ENCODE measurements at regions not wholly inside any gene's neighbourhood (a gene's known extent, or its start where the extent isn't known, plus 50 kb on each side); places are given as distances from the start of the nearest gene placed in this dataset.

DNA sequence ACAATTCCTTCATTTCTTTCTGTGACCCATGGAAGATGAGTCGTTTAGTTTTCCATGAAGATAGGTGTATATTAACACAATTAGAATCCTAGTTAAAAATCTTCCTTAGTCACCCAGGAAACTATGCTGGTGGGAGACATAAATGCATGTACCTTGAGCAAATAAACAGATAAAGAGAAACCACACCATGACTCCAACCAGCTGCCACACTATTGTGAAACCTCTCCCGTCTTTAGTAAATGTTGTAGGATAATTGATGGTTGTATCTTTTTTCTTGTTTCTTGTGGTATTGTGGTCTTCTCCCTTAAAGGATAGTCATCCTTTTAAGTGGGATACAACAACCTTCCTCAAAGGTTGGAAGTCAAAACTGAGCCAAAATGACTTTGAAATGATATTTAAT lies 103.8 kb upstream of the LEF1 start:
- DNase-seq (ENCODE audit: low read depth): no peak

DNA sequence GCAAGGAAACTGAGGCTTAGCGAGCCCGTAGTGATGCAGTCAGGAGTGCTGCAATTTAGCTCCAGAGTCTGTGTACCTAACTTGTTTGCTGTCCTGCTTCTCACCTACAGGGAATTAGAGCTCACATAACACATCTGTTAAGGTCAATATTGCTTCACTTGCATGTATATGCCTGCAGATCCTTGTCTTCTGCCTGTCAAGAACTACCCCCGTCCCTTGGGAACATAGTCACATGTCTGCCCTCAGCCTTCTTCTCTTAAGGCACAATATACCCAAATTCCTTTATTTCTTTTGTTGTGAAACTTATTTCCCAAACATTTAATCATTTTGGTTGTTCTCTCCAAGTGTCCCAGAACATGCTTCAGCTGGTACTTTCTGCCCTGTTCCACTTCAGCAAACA lies 103.3 kb upstream of the LEF1 start:
- DNase-seq (ENCODE audit: low read depth): no peak

DNA sequence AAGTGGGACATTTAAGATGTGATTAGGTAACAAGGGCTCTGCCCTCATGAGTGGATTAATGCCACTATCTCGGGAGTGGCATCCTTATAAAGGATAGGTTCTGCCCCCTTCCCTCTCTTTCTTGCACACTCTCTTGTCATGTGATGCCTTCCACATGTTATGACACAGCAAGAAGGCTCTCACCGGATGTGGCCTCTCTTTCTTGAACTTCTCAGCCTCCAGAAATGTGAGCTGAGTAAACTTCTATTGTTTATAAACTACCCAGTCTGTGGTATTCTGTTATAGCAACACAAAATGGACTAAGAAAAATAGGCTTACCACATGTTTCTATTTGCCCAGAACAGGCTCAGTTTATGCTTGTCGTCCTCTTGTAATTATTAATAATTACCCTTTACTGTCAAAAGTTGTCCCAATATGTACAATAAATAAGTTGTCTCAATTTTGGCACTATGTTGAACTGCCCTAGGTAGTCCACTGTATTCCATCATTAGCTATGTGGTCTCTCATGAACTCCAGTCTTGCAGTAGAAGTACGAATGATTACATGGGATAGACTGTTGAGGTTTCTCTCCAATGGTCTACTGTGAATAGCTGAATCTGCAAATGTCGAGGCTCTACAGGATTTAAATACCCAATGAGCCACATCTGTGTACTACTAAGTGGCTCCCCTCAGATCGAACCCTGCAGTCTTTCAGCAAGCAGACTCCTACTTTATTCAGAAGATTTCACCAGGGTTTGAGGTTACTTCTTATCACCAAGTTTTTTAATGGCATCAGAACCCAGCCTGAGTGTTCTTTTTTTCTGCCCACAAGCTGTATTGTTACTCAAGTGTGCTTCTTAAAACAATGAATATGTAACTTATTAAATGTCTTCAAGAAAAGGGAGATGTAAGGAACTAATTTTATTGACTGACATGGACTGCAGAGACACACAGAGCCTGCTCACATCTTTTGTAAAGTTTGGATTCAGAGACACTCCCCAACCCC lies 102.0 kb upstream of the LEF1 start:
- no peak for DNase-seq (ENCODE audit: low read depth)

GRCh38 chr4:108264693-108265092 lies 96.0 kb upstream of the LEF1 start:
- DNase-seq (ENCODE audit: low read depth): no peak

DNA sequence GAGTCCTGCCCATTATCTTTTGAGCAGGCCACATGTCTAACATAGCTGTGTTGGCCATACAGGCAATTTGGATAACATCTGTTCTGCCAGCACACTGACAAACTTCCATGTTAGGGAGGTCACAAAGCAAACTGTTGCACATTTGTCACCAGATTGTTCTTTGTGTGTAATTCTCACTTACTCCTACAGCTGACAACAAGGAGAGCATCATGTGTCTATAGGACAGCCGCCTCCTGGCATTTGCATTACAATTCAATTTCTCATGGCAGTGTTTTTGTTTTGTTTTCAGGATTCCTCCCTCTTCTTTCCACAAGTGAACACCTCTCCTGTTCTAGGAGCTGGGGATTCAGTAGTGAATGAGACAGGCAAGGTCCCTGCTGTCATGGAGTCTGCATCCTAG lies 94.3 kb upstream of the LEF1 start:
- DNase-seq (ENCODE audit: low read depth): no peak

- no peak for DNase-seq (ENCODE audit: low read depth)
Measured at GRCh38 chr4:108261026-108261425, 92.3 kb upstream of the LEF1 start.

DNA sequence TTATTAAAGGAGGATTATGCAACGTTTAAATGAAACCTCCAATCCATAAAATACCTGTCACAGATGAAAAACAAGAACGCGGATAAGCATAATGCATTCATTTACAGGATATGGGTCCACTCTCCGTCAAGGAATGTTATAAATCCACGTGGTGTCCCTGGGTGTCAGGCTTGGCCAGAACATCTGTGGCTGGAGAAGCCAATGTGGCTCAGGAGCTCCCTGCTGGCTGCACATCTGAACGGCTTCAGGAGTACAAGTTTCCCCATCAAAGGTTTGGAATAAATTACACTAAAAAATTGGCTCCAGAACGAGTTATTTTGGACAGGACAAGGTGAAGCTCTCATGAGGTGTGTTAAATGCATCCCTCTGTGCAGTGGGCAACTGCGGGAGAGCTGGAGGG lies 87.8 kb upstream of the LEF1 start:
- DNase-seq (ENCODE audit: low read depth): no peak

- DNase-seq (ENCODE audit: low read depth): no peak
Measured at GRCh38 chr4:108255203-108255747, 86.5 kb upstream of the LEF1 start.

- DNase-seq (ENCODE audit: low read depth): no peak
Measured at GRCh38 chr4:108249397-108249796, 80.7 kb upstream of the LEF1 start.

- no peak for DNase-seq (ENCODE audit: low read depth)
Measured at GRCh38 chr4:108247387-108248049, 78.8 kb upstream of the LEF1 start.

GRCh38 chr4:108244606-108245005 lies 75.9 kb upstream of the LEF1 start:
- no peak for DNase-seq (ENCODE audit: low read depth)

- DNase-seq (ENCODE audit: low read depth): no peak
Measured at GRCh38 chr4:108240366-108240765, 71.6 kb upstream of the LEF1 start.

DNA sequence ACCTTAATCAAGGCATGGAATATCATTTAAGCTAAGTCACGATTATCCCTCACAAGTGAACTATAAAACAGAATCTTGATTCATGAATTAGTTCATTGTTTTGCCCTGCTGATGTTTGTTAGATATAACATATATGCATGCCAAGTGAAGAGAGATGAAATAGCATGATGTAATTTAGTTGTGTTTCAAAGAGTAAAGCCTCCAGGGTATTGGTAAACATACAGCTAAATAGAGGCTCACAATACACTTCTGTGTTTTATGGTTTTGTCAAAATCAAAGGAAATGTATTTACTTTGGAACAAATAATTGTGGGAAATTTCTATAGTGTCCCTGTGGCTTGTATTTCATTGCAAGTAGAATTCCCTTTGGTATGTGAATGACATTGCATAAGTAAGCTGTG lies 69.0 kb upstream of the LEF1 start:
- DNase-seq (ENCODE audit: low read depth): no peak

DNA sequence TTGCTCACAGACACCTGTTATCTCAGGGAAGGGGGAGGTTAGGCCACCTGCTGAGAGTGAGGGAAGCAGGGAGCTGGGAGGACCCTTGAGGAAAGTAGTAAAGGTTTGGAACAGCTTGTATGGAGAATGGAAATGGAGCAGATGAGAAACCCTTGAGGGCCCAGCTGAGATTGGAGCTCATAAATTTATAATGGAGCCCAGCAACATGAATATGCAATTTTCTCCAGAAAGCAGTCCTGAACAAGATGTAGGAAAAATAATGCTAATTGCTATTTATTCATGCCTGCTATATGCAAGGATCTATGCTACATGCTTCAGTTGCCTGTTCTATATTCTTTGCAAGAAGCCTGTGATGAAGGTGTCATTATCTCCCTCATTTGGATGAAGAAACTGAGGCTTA lies 67.5 kb upstream of the LEF1 start:
- no peak for DNase-seq (ENCODE audit: low read depth)

DNA sequence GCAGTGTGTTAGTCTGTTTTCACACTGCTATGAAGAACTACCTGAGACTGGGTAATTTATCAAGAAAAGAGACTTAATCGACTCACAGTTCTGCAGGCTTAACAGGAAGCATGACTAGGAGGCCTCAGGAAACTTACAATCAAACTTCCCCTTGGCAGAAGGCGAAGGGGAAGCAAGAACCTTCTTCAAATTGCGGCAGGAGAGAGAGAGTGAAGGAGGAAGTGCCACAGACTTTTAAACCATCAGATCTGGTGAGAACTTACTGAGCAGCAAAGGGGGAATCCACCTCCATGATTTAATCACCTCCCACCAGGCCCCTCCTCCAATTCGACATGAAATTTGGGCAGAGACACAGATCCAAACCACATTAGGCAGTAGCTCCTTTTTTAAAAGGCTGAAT lies 59.2 kb upstream of the LEF1 start:
- no peak for DNase-seq (ENCODE audit: low read depth)

GRCh38 chr4:108224611-108225053 lies 55.9 kb upstream of the LEF1 start:
- no peak for DNase-seq (ENCODE audit: low read depth)

DNA sequence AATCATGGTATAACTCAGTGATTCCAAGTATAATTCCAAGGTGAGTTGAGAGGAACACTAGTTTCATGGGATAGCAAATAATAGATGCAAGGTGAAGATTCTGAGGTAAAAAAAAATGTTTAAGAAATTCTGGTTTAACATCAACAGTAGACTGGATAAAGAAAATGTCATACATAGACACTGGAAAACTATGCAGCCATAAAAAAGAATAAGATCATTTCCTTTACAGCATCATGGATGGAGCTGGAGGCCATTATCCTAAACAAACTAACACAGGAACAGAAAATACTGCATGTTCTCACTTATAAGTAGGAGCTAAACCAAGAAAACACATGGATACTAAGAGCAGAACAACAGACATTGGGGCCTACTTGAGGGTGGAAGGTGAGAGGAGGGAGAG lies 54.6 kb upstream of the LEF1 start:
- no peak for DNase-seq (ENCODE audit: low read depth)

DNA sequence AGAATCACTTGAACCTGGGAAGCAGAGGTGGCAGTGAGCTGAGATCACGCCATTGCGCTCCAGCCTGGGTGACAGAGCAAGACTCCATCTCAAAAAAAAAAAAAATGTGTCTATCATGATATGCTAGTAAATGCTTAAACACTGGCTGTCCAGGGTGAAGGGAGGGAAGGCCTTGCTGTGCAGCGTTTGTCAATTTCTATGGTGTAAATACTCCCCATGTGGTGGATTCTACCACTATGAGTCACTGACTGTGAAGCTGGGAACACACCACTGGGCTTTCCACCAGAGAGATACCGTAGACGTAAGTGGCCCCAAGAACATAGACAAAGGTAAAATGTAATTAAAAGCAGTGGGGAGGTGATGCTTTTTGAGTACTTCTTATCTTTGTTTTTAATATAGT lies 51.3 kb upstream of the LEF1 start:
- no peak for DNase-seq (ENCODE audit: low read depth)
